ENCODE measurements at regions not wholly inside any gene's neighbourhood (a gene's known extent, or its start where the extent isn't known, plus 50 kb on each side); places are given as distances from the start of the nearest gene placed in this dataset.

GRCh38 chr6:27126046-27126814 lies 121.3 kb upstream of the PRSS16 start (continued):
- TF ChIP-seq USF2 (IDR thresholded peaks at IDR 0.05; ENCODE audit: low read depth, low read length), result no peak

GRCh38 chr6:27126815-27127537 lies 120.5 kb upstream of the PRSS16 start:
- no TSS peak for BruUV-seq (replicated peaks)
- no peak overlapping the region for H2AK9ac ChIP-seq (replicated peaks; ENCODE audit: low read depth, low read length, poor library complexity)
- TF ChIP-seq ELK1 (IDR thresholded peaks at IDR 0.05; ENCODE audit: borderline replicate concordance, low read depth, low read length) (no peak), NFE2L2 (IDR thresholded peaks at IDR 0.05; ENCODE audit: low read depth, low read length) (no peak), RFX5 (IDR thresholded peaks at IDR 0.05; ENCODE audit: low read depth, low read length) (no peak), POLR2A (IDR thresholded peaks at IDR 0.05; ENCODE audit: low read depth, low read length) (0 out of 2 replicates have a peak, but pooled peaks have one; percentile 20), CEBPB (IDR thresholded peaks at IDR 0.05; ENCODE audit: low read depth, low read length) (no peak), CHD1 (IDR thresholded peaks at IDR 0.05; ENCODE audit: low read depth, low read length) (no peak), MAZ (IDR thresholded peaks at IDR 0.05; ENCODE audit: borderline replicate concordance, low read depth, low read length) (peak; percentile 50; the same call in 1 of the 2 replicates), FOS (IDR thresholded peaks at IDR 0.05; ENCODE audit: low read depth, low read length) (no peak), CTCF (conservative IDR thresholded peaks at IDR 0.05; ENCODE audit: low read depth, low read length) (peak; percentile 98)

More at GRCh38 chr6:27126815-27127537, 120.5 kb upstream of the PRSS16 start:
- peak overlapping the region; percentile 48 for H3K23ac ChIP-seq (ENCODE audit: low read depth, low read length)
- no peaks in the 10 kb centered on the region for H3K9me3 ChIP-seq (ENCODE audit: control insufficient read depth, insufficient read depth, low read length)
- peak overlapping the region; percentile 48 for H3K9ac ChIP-seq (ENCODE audit: low read depth, low read length)
- no peaks in the 10 kb centered on the region for H4K20me1 ChIP-seq (ENCODE audit: insufficient read depth, low read length)
- peaks cover 2% of the 10 kb centered on the region; the same call in 1 of the 2 replicates for H3K4me1 ChIP-seq (ENCODE audit: control insufficient read depth, insufficient read depth, low read length)
- peak overlapping the region; percentile 40 for H3K18ac ChIP-seq (ENCODE audit: low read depth, low read length)
- intact Hi-C loops (cut with micrococcal nuclease) (loop anchor here (1.0 kb wide), 3 partner anchors 31 to 61 kb away; no protein-coding TSS in a partner anchor), in situ Hi-C loops (cut with MboI; ENCODE audit: low sequenced_read_pairs) (loop anchor here (25.0 kb wide), 2 partner anchors 840 to 940 kb away; a partner anchor contains a TSS), dilution Hi-C loops (cut with HindIII; ENCODE audit: low sequenced_read_pairs, unreplicated experiment) (loop anchor here (25.0 kb wide), 1 partner anchor 760 kb away; a partner anchor contains a TSS)
- H3K4me3 ChIP-seq (ENCODE audit: insufficient read depth, low read depth, low read length), result peak overlapping the region; percentile 32; the same call in 1 of the 2 replicates
- no peak overlapping the region for H2AK5ac ChIP-seq (ENCODE audit: low read depth, low read length)
- H3K4me2 ChIP-seq (ENCODE audit: low read depth, low read length), result peak overlapping the region; percentile 76
- POLR2A ChIA-PET (ENCODE audit: unreplicated experiment), result no interaction called here
- H4K5ac ChIP-seq (ENCODE audit: low read depth, low read length), result peak overlapping the region; percentile 62
- H3K4ac ChIP-seq (ENCODE audit: low read depth, low read length), result peak overlapping the region; percentile 67
- peak overlapping the region; percentile 51 to 80 for H4K8ac ChIP-seq (ENCODE audit: low read depth in 2 of 2, low read length in 2 of 2)
- no peaks in the 10 kb centered on the region for H3K36me3 ChIP-seq (ENCODE audit: control insufficient read depth, insufficient read depth, low read length)
- no peaks in the 10 kb centered on the region for H3K27me3 ChIP-seq (ENCODE audit: control insufficient read depth, insufficient read depth, low read length)
- 0 out of 3 replicates have a peak overlapping the region, but pooled peaks have one; percentile 1 for H2BK15ac ChIP-seq (ENCODE audit: low read depth, low read length)
- WGBS, 2 experiments (ENCODE audit: extremely low coverage in 2 of 2, insufficient read length in 1 of 2), result 33% methylated on average over 6 of the region's 23 CpGs; no CpG with 5 or more reads in 1 of the 2 experiments
- peak; percentile 90 for DNase-seq
- peak overlapping the region; percentile 82 for H2AFZ ChIP-seq (replicated peaks; ENCODE audit: low read length, poor library complexity)
- H2BK20ac ChIP-seq (ENCODE audit: low read depth, low read length), result peak overlapping the region; percentile 57; the same call in 1 of the 2 replicates
- CTCF ChIA-PET, result interaction anchor here (0.6 to 1.5 kb wide), 14 partner anchors 14 to 769 kb away, joined by 3 to 9 read pairs (median 3); a partner anchor contains a TSS
- H3K79me1 ChIP-seq (ENCODE audit: low read depth in 1 of 2, low read length in 2 of 2), result peaks cover 0 to 2% of the 10 kb centered on the region in 2 experiments; a peak in 1 of 4 replicates
- H3K9me1 ChIP-seq (ENCODE audit: insufficient read depth, low read length), result no peaks in the 10 kb centered on the region
- H2BK120ac ChIP-seq (ENCODE audit: low read depth, low read length), result peak overlapping the region; percentile 74
- peak overlapping the region; percentile 93 for H3K56ac ChIP-seq (ENCODE audit: extremely low read depth, insufficient read depth, low read length)
- peak overlapping the region; percentile 81 for H2BK5ac ChIP-seq (ENCODE audit: low read depth, low read length, poor library complexity, severe bottlenecking)
- peak overlapping the region; percentile 59 for H4K91ac ChIP-seq (ENCODE audit: insufficient read depth, low read depth, low read length)
- H3K27ac ChIP-seq (ENCODE audit: insufficient read depth, low read length), result peak overlapping the region; percentile 36
- H3K14ac ChIP-seq (replicated peaks; ENCODE audit: low read depth, low read length), result peak overlapping the region; percentile 61; the same call in 1 of the 2 replicates
- ATAC-seq (ENCODE audit: low read depth), result peak; percentile 93

All from IMR-90 (cell line).